Hematopoietic multipotent progenitor cell treated with erythropoietin and hydrocortisone succinate and interleukin-3 and kit ligand, for 8 days (in vitro differentiated cells): ENCODE measurements at regions not wholly inside any gene's neighbourhood (a gene's known extent, or its start where the extent isn't known, plus 50 kb on each side); places are given as distances from the start of the nearest gene placed in this dataset.

ENCODE experiments used
- DNase-seq: peaks from one replicate; pipeline ENCODE4 v3.0.0-alpha.2; 2015

GRCh38 chr14:101383737-101384338 lies 177.5 kb upstream of the DIO3 start:
- DNase-seq, result no peak

- no peak for DNase-seq
Observed at GRCh38 chr14:101394374-101394773, 166.9 kb upstream of the DIO3 start.

GRCh38 chr14:101395779-101396178 lies 165.5 kb upstream of the DIO3 start:
- DNase-seq, result no peak

GRCh38 chr14:101397206-101397605 lies 164.1 kb upstream of the DIO3 start:
- DNase-seq, result no peak

- no peak for DNase-seq
Observed at GRCh38 chr14:101398011-101398410, 163.3 kb upstream of the DIO3 start.

GRCh38 chr14:101399737-101400517 lies 161.4 kb upstream of the DIO3 start:
- no peak for DNase-seq

GRCh38 chr14:101400830-101401229 lies 160.5 kb upstream of the DIO3 start:
- no peak for DNase-seq

- no peak for DNase-seq
Observed at GRCh38 chr14:101402936-101403660, 158.2 kb upstream of the DIO3 start.

GRCh38 chr14:101404426-101405170 lies 156.7 kb upstream of the DIO3 start:
- DNase-seq, result no peak

GRCh38 chr14:101405171-101405883 lies 156.0 kb upstream of the DIO3 start:
- DNase-seq, result no peak

- no peak for DNase-seq
Observed at GRCh38 chr14:101406921-101407320, 154.4 kb upstream of the DIO3 start.

GRCh38 chr14:101407328-101407727 lies 154.0 kb upstream of the DIO3 start:
- no peak for DNase-seq

- no peak for DNase-seq
Observed at GRCh38 chr14:101408077-101408831, 153.0 kb upstream of the DIO3 start.

- DNase-seq, result no peak
Observed at GRCh38 chr14:101409006-101409543, 152.2 kb upstream of the DIO3 start.

- DNase-seq, result no peak
Observed at GRCh38 chr14:101410126-101410525, 151.2 kb upstream of the DIO3 start.

- DNase-seq, result no peak
Observed at GRCh38 chr14:101411151-101411550, 150.1 kb upstream of the DIO3 start.

GRCh38 chr14:101411779-101412178 lies 149.5 kb upstream of the DIO3 start:
- no peak for DNase-seq

- DNase-seq, result no peak
Observed at GRCh38 chr14:101412739-101413138, 148.6 kb upstream of the DIO3 start.

GRCh38 chr14:101417434-101417833 lies 143.9 kb upstream of the DIO3 start:
- DNase-seq, result no peak

GRCh38 chr14:101418601-101419000 lies 142.7 kb upstream of the DIO3 start:
- no peak for DNase-seq

GRCh38 chr14:101426466-101426865 lies 134.8 kb upstream of the DIO3 start:
- DNase-seq, result no peak

- no peak for DNase-seq
Observed at GRCh38 chr14:101428409-101428808, 132.9 kb upstream of the DIO3 start.
